Skeletal muscle satellite cell (primary cell): ENCODE measurements at regions not wholly inside any gene's neighbourhood (a gene's known extent, or its start where the extent isn't known, plus 50 kb on each side); places are given as distances from the start of the nearest gene placed in this dataset.
"Not testable (repeated sequence)": the region's sequence is repeated elsewhere in the genome, so short reads cannot be mapped to it uniquely, and the experiment has no call there.

Experiments
- H3K27me3 ChIP-seq: 2 replicates; pipeline ENCODE4 v1.7.0; 2013; ENCODE audit warnings: low read length; ENCODE audit not compliant: control insufficient read depth, insufficient read depth
- H3K36me3 ChIP-seq: 2 replicates; pipeline ENCODE4 v1.7.0; 2013; ENCODE audit warnings: mild to moderate bottlenecking, control low read depth, low read length; ENCODE audit not compliant: insufficient read depth
- H3K4me1 ChIP-seq: 2 replicates; pipeline ENCODE4 v1.7.0; 2013; ENCODE audit warnings: low read length; ENCODE audit not compliant: control insufficient read depth, insufficient read depth
- H3K4me2 ChIP-seq: 2 replicates; pipeline ENCODE4 v1.7.0; 2013; ENCODE audit warnings: mild to moderate bottlenecking, low read length
- H3K4me3 ChIP-seq: 2 replicates; pipeline ENCODE4 v1.7.0; 2013; ENCODE audit warnings: low read length
- H3K9ac ChIP-seq: 2 replicates; pipeline ENCODE4 v1.7.0; 2013; ENCODE audit warnings: mild to moderate bottlenecking, low read depth, low read length, moderate library complexity
- H3K9me3 ChIP-seq: replicated peaks from 2 replicates; pipeline ENCODE4 v1.7.0; 2013; ENCODE audit warnings: mild to moderate bottlenecking, control low read depth, low read length

DNA sequence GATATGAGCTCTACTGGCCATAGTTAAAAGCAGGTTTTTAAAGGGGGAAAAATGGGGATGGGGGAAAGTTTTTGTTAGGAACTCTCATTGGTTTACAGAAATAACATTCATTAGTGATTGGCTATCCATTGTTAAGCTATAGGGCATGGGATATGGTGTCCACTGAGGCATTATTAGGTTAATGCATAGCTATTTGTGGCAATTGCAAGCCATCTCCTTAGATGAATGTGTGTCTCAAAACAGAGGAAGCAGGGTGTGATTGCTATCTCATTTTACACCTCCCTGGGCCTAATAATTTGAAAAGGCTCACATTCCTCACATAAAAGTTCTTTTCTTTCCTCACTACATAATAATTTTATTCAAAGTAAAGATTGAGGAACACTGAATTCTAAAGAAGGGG is 396.6 kb downstream of the TAFA4 start:
- H3K4me2 ChIP-seq: no peak overlapping the region
- no peaks in the 10 kb centered on the region for H3K27me3 ChIP-seq
- no peak overlapping the region for H3K4me3 ChIP-seq
- H3K4me1 ChIP-seq: no peaks in the 10 kb centered on the region
- H3K9ac ChIP-seq: no peak overlapping the region
- no peaks in the 10 kb centered on the region for H3K36me3 ChIP-seq
- no peaks in the 10 kb centered on the region for H3K9me3 ChIP-seq

DNA sequence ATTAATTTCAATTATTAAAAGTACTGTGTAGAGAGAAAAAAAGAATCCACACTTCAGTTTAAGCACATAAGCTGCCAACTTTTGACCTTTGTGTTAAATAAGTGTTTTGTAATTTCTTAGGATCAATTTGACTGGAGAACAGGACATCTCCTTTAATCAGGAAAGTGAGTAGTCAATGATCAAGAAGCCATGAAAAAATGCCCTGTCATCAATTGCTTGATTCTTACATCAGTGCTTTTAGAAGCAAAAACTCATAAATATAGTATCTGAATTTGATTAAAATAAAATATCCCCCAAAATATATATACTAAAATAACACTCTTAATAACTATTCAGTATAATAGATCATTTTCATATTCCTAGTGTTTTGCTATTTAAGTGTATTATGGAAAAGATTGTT is 409.0 kb downstream of the TAFA4 start:
- Histone ChIP-seq H3K27me3 (no peaks in the 10 kb centered on the region), H3K4me3 (no peak overlapping the region), H3K9ac (no peak overlapping the region), H3K9me3 (no peaks in the 10 kb centered on the region), H3K36me3 (no peaks in the 10 kb centered on the region), H3K4me1 (no peaks in the 10 kb centered on the region), H3K4me2 (no peak overlapping the region)

DNA sequence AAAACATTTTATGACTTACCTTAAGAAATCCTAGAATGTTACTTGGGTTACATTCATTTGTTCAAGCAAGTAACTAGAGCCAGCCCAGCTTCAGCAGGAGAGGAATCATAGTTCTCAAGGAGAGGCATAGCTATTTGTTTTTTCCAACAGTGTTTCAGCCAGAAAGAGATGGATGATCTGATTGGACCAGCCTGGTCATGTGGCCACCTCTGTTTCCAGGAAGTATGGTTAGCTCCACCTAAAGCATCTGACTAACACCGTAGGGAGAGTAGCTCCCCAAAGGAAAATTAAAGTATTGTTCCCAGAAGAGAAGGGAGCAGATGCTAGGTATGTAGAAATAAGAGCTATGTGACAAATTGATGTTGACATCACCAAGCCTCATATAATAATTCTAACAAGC is 417.1 kb downstream of the TAFA4 start:
- H3K4me2 ChIP-seq: no peak overlapping the region
- no peak overlapping the region for H3K4me3 ChIP-seq
- H3K9me3 ChIP-seq: no peaks in the 10 kb centered on the region
- H3K27me3 ChIP-seq: no peaks in the 10 kb centered on the region
- H3K4me1 ChIP-seq: no peaks in the 10 kb centered on the region
- H3K9ac ChIP-seq: no peak overlapping the region
- H3K36me3 ChIP-seq: no peaks in the 10 kb centered on the region

DNA sequence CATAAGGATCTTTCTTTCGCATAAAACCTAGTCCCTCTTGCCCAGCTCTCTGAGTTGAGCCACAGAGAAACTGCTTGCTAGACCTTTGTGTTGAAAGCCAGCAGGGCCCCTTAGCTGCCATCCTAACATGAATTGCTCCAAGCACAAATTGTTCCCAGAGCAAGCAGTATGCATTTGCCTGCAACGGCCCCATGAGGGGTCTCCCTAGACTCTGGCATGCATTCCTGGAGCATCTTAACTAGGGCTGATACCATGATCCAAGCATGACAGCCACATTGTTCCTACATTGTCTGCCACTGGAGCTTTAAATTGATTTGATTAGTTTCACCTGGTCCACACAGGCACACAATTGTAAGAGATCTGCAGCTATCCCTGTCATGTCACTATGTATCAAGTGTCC is 428.1 kb downstream of the TAFA4 start:
- no peaks in the 10 kb centered on the region for H3K27me3 ChIP-seq
- H3K9me3 ChIP-seq: peaks cover 3% of the 10 kb centered on the region
- no peak overlapping the region for H3K9ac ChIP-seq
- no peak overlapping the region for H3K4me2 ChIP-seq
- no peaks in the 10 kb centered on the region for H3K4me1 ChIP-seq
- no peaks in the 10 kb centered on the region for H3K36me3 ChIP-seq
- no peak overlapping the region for H3K4me3 ChIP-seq

DNA sequence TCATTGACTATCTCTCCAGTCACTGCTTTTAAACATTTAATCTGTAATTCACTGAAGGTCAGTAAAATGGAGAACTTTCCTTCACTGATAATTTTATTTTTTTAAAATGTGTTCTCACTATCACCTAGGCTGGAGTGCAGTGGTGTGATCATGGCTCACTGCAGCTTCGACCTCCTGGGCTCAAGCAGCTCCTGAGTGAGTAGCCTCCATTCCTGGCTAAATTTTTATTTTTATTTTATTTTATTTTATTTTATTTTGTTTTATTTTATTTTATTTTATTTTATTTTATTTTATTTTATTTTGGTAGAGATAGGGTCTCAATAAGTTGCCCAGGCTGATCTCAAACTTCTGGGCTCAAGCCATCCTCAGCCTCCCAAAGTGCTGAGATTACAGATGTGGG is 446.5 kb downstream of the TAFA4 start:
- H3K27me3 ChIP-seq, H3K36me3 ChIP-seq, H3K4me3 ChIP-seq, H3K4me1 ChIP-seq, H3K4me2 ChIP-seq, H3K9ac ChIP-seq, H3K9me3 ChIP-seq: not testable (repeated sequence)

DNA sequence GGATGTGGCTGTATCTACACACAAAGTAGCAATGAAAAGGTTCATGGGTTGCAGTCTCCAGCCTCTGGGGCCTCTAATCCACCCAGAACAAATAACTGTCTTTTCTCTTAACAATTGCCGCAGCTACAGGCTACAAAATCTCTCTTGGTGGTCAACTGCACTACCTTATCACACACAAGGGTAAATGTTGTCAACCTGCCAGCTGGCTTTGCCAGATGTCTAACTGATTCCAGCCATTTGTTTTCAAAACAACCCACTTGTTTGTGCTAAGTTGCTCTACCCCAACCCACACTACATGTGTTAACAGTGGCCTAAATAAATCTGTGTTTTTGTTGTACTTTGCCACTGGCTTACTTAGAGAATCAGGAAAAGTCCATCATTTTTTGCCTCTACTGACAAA is 447.3 kb downstream of the TAFA4 start:
- Histone ChIP-seq H3K9ac (no peak overlapping the region), H3K9me3 (no peaks in the 10 kb centered on the region), H3K4me1 (no peaks in the 10 kb centered on the region), H3K27me3 (no peaks in the 10 kb centered on the region), H3K4me3 (no peak overlapping the region), H3K36me3 (no peaks in the 10 kb centered on the region), H3K4me2 (no peak overlapping the region)

DNA sequence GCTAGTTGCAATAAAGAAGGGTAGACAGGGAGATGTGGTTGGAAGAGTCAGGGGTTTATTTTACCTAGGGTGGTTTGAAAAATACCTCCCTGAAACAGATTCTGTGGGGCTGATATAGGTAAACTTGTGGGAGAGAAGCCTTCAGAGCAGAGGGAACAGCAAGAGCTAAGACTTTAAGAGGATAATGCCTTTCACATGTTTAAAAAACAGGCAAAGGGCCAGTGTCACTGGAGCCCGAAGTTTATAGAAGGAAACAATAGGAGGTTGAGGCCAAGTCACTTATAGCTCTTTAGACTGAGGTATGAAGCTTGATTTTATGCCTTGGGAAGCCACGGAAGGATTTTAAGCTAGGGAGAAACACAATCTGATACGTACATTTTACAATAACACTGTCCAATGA is 448.7 kb downstream of the TAFA4 start:
- Histone ChIP-seq H3K9ac (no peak overlapping the region), H3K9me3 (no peaks in the 10 kb centered on the region), H3K27me3 (no peaks in the 10 kb centered on the region), H3K36me3 (no peaks in the 10 kb centered on the region), H3K4me1 (no peaks in the 10 kb centered on the region), H3K4me3 (no peak overlapping the region), H3K4me2 (no peak overlapping the region)

DNA sequence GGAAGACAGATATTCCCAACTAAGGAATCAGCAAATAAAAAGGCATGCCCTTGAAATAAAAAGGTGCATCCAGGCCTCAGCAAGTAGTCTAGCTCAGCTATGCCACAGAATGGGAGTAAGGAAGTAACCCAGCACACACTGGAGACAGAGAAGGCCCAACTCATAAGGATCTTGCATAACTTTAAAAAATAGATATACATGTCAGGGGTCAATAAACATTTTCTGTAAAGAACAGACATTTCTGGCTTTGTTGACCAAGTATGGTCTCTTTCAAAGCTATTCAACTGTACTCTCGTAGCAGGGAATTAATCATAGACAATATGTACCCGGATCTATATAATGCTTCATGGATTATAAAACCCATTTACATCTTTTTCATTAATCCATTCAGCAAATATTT is 449.3 kb downstream of the TAFA4 start:
- peaks cover 4% of the 10 kb centered on the region for H3K9me3 ChIP-seq
- H3K9ac ChIP-seq: no peak overlapping the region

DNA sequence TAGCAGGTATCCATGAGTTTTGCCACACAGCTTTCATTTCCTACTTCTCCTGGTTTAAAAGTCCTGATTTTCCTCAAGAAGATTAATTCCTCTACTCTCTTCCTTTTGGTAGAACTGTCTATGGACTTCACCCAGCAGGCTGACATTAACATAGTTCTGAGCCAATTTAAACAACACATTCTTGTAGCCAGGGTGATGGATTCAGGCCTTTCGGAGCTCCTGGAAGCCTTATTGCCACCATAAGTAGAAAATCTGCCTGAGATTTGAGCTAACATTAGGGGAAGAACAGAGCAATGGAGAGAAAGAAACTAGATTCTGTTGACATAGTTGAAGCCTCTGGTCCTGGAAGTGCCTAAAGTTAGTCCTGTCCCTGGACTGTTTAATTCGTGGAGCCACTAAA is 449.8 kb downstream of the TAFA4 start:
- no peaks in the 10 kb centered on the region for H3K36me3 ChIP-seq
- H3K4me2 ChIP-seq: no peak overlapping the region
- H3K4me1 ChIP-seq: no peaks in the 10 kb centered on the region
- no peak overlapping the region for H3K4me3 ChIP-seq
- no peaks in the 10 kb centered on the region for H3K27me3 ChIP-seq
- H3K9ac ChIP-seq: no peak overlapping the region
- H3K9me3 ChIP-seq: peaks cover 7% of the 10 kb centered on the region

More for the DNA sequence above, 449.3 kb downstream of the TAFA4 start:
- H3K36me3 ChIP-seq: no peaks in the 10 kb centered on the region
- H3K4me1 ChIP-seq: no peaks in the 10 kb centered on the region
- H3K4me3 ChIP-seq: no peak overlapping the region
- H3K4me2 ChIP-seq: no peak overlapping the region
- H3K27me3 ChIP-seq: no peaks in the 10 kb centered on the region

DNA sequence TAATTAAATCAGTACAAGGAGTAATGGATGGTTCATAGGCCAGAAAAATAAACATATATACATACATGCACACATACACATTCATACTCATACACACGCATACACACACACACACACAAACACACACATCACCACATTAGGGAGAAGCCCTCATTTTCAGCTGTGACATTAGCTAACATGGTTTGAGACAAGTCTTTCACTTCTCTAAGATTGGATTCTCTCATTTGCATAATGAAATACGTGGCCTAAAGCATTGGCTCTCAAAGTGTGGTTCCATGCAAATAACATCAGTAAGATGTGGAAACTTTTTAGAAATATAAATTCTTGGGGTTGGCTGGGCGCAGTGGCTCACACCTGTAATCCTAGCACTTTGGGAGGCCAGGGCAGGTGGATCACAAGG is 452.6 kb downstream of the TAFA4 start:
- no peak overlapping the region for H3K9ac ChIP-seq
- no peaks in the 10 kb centered on the region for H3K36me3 ChIP-seq
- H3K9me3 ChIP-seq: peaks cover 7% of the 10 kb centered on the region

DNA sequence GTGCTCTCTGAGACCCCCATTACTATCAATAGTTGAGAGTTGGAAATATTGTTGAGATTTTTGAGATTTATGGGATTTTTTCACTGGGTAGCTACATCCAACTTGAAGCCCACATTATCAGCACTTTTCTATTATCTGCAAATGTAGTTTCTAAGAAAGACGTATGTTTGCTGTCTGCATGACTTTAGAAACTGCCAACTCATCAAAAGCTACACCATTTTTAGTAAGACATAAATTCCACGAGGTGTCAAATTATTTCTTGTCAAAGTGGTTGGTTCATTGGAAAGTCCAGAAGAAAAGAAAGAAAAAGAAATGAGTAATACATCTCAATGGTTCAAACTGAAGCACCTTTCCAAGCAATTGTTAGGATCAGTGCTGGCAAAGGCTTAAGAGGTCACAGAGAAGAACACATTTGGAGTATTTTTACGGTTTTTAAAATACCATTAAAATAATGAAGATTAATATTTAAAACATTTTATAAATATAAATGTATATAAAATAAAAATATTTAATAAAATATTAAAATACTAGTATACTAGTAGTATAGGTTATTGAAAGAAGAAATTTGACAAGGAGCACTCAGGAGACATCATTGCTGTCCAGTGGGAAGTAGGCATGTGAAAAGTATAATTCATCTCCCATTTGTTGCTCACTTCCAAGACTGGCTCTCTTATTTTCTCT is 463.5 kb downstream of the TAFA4 start:
- Histone ChIP-seq H3K9me3 (no peaks in the 10 kb centered on the region), H3K27me3 (no peaks in the 10 kb centered on the region), H3K9ac (no peak overlapping the region), H3K4me1 (no peaks in the 10 kb centered on the region), H3K36me3 (no peaks in the 10 kb centered on the region), H3K4me3 (no peak overlapping the region), H3K4me2 (no peak overlapping the region)

More for the DNA sequence above, 452.6 kb downstream of the TAFA4 start:
- H3K4me2 ChIP-seq: no peak overlapping the region
- H3K27me3 ChIP-seq: no peaks in the 10 kb centered on the region
- H3K4me3 ChIP-seq: no peak overlapping the region
- H3K4me1 ChIP-seq: no peaks in the 10 kb centered on the region

DNA sequence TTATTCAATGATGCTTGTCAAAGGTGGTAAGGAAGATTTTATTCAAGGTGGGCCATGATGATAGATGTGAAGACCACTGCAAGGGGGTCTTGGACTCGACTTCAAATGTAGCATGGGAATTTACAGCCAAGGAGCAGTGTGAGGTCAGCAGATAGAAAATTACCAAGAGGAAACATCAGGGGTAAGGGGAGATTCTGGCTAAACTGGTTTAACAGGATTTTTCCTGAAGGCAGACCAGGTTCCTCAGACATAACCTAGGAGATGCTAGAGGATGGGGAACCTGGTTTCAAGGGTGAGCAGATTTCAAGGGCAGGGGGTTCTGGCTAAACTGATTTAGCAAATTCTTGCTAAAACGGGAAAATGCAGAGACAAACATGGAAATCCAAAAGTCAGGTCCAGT is 464.9 kb downstream of the TAFA4 start:
- H3K4me2 ChIP-seq: no peak overlapping the region
- no peaks in the 10 kb centered on the region for H3K4me1 ChIP-seq
- no peak overlapping the region for H3K9ac ChIP-seq
- no peaks in the 10 kb centered on the region for H3K9me3 ChIP-seq
- H3K27me3 ChIP-seq: no peaks in the 10 kb centered on the region
- H3K4me3 ChIP-seq: no peak overlapping the region
- no peaks in the 10 kb centered on the region for H3K36me3 ChIP-seq
